ENCODE measurements at regions not wholly inside any gene's neighbourhood (a gene's known extent, or its start where the extent isn't known, plus 50 kb on each side); places are given as distances from the start of the nearest gene placed in this dataset.

DNA sequence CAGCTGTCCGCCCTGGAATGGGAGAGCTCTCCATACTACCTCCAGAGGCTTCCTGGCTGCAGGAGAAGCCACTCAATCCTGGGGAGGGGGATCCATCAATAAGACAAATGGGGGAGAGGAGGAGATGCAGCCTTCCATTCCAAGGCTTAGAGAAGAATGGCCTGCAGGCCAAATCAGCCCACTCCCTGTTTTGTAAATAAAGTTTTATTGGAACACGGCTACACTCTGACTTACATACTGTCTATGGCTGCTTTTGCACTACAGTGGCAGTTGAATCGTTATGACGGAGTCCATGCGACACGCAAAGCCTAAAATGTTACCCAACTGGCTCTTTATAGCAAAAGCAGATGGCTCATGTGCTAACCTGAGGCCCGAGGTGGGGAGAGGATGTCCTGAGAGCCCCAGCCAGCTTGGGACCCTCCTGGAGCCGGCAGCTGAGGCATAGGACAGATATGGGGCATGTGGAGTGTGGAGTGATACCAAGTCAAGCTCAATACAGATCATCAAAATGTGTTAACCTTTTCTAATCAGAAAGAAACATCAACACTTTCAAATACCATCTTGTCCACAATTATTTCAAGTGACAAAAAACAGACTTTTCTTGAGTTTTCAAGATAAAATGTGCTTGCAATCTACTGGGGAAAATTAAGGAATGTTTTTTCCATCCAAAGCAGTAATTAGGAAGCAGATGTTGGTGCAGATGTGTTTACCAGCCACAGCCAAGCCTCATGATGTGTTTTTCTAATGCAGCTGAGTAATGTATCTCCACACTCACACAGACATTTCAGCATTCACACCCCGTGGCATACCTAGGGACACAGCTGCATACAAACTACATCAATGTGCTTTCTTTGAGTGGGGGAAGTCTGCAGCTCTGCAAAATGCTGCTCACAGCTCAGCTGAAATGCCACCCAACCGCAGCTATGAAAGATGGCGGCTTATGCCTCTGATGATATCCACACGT, 181.6 kb downstream of the SHANK2 start:
- DNase-seq: no peak

GRCh38 chr11:71068963-71069362, 183.4 kb downstream of the SHANK2 start:
- DNase-seq: no peak

- no peak for DNase-seq
Observed at GRCh38 chr11:71067753-71068152, 184.6 kb downstream of the SHANK2 start.

GRCh38 chr11:71066311-71066710, 186.1 kb downstream of the SHANK2 start:
- DNase-seq: no peak

DNA sequence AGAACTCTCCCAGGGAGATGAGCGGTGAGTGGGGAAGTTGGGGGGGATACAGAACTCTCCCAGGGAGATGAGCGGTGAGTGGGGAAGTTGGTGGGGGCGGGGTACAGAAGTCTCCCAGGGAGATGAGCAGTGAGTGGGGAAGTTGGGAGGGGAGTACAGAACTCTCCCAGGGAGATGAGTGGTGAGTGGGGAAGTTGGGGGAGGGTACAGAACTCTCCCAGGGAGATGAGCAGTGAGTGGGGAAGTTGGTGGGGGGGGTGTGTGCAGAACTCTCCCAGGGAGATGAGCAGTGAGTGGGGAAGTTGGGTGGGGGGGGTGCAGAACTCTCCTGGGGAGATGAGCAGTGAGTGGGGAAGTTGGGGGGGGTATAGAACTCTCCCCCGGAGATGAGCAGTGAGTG, 186.5 kb downstream of the SHANK2 start:
- no peak for DNase-seq

GRCh38 chr11:71064702-71065515, 187.5 kb downstream of the SHANK2 start:
- no peak for DNase-seq

DNA sequence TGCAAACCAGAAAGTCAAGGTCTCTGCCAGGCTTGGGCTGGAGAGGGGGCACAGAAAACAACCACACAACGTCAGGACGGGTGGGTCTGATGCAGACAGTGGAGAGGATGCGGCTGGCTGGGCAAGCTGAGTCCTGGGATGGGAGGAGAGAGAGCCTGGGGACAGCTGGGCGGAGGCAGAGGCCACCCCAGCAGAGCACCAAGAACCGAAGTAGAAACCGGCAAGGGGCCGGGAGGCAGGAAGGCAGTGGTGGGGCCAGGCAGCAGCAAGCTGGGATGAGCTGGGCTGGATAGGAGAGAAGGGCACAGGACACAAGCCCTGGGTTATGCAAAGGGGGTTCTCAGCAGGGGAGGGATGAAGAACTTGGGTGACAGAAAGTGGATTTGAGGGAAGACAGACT, 188.2 kb downstream of the SHANK2 start:
- DNase-seq: no peak

DNA sequence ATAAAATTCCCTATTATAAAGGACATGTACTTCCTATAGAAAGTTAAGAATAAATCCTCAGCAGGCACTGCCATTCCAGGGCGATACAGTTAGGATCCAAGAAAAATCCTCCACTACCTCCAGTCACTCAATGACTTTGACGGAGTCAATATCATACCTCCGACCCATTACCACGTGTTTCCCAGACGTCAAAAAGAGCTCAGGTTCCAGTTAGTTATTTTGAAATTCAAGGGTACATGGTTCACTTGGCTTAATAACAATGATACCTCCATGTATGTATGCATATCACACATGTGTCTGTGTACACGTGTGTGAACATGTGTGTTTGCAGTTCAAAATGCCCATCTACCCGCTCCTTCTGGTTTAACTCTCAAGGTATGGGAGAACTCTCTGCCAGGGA, 189.2 kb downstream of the SHANK2 start:
- DNase-seq: no peak

DNA sequence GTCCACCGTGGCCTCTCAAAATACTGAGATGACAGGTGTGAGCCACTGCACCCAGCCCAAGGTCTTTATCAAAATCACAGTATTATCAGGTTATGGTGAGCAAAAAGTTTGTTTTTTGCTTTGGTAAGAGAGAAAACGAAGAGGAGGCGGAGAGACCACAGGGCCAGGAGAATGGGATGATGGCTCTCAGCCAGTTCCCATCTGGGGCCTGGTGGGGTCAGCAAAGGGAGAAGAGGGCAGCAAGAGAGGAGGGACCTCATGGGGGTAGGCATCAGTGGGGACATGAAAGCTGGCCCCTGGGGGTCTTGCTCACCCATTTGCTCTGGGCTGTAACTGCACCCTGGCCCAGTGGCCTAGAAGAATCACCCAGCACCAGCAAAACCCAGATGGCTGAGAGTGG, 190.2 kb downstream of the SHANK2 start:
- no peak for DNase-seq

GRCh38 chr11:71060391-71060791, 192.0 kb downstream of the SHANK2 start:
- DNase-seq: no peak

DNA sequence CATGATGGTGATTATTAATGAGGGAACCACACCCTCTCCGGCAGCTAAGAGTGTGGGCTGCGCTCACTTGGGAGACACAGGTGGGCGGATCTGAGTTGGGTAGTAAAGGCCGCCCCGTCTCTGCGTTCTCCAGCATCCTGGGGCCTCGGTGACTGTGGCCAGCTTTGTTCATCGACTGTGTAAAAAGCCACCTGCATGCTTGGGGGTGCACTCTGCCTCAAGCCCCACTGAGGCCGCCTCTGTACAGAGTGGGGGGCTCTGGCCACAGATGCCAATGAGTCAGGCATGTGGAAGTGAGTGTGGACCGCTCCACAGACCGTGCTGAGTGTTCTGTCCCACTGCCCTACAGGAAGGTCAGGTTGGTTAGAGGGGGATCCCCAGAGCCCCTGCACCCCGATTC, 192.7 kb downstream of the SHANK2 start:
- no peak for DNase-seq

DNA sequence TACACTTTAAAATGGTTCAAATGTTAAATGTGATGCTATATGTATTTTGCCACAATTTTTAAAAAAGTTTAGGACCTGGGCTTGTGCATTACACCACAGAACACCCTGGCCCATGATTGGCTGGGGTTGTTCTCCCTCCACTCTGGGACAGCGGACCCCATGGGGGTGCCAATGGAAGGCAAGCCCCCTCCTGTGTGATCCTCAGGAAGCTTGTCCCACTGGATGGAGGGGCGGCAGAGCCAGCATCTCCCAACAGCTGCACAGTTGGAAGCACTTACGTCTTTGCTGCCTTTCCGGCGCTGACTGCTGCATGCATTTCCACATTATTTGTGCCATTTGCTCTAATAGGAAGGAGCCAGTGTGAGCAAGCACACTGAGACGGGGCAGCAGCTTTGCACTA, 196.5 kb downstream of the SHANK2 start:
- DNase-seq: no peak

All from activated CD4-positive, alpha-beta T cell treated with anti-CD3 and anti-CD28 coated beads, Interleukin-2, amount 50 U/mL, for 16 hours (primary cell).